Liver (tissue), 7 donors: ENCODE measurements at regions not wholly inside any gene's neighbourhood (a gene's known extent, or its start where the extent isn't known, plus 50 kb on each side); places are given as distances from the start of the nearest gene placed in this dataset.
A peak's percentile ranks its signal among the peaks of the same experiment; 100 is the strongest.
"Not testable (repeated sequence)": the region's sequence is repeated elsewhere in the genome, so short reads cannot be mapped to it uniquely, and the experiment has no call there.

Experiments
- DNase-seq: peaks from one replicate; pipeline ENCODE4 v3.0.0-alpha.2; 2017; ENCODE audit warnings: low spot score
- H3K27ac ChIP-seq, 2 donors: one replicate each; pipeline ENCODE4 v1.7.0; 2013; ENCODE audit warnings: inconsistent platforms in 2 of 2, low read length in 2 of 2, control low read depth in 1 of 2, low read depth in 1 of 2, mild to moderate bottlenecking in 1 of 2
- H3K27me3 ChIP-seq, 4 donors: one replicate each; pipeline versions ENCODE4 v1.6.1 to v1.7.0; 2013; ENCODE audit warnings: low read length in 3 of 4, inconsistent platforms in 1 of 4, mild to moderate bottlenecking in 1 of 4, moderate library complexity in 1 of 4; ENCODE audit not compliant: control insufficient read depth in 4 of 4, insufficient read depth in 4 of 4
- H3K36me3 ChIP-seq, 4 donors: one replicate each; pipeline versions ENCODE4 v1.6.1 to v1.7.0; 2013; ENCODE audit warnings: low read length in 3 of 4, mild to moderate bottlenecking in 3 of 4, low read depth in 1 of 4, moderate library complexity in 1 of 4; ENCODE audit not compliant: control insufficient read depth in 4 of 4, insufficient read depth in 3 of 4
- H3K4me1 ChIP-seq, 4 donors: one replicate each; pipeline versions ENCODE4 v1.6.1 to v1.7.0; 2013; ENCODE audit warnings: low read length in 3 of 4, mild to moderate bottlenecking in 3 of 4, moderate library complexity in 1 of 4; ENCODE audit not compliant: control insufficient read depth in 4 of 4, insufficient read depth in 4 of 4
- H3K4me3 ChIP-seq, 3 donors: one replicate each; pipeline versions ENCODE4 v1.6.1 to v1.7.0; 2013; ENCODE audit warnings: low read length in 3 of 3, control low read depth in 1 of 3, low read depth in 1 of 3, mild to moderate bottlenecking in 1 of 3
- H3K9ac ChIP-seq, 2 donors: one replicate each; pipeline ENCODE4 v1.7.0; 2013; ENCODE audit warnings: low read length in 2 of 2, mild to moderate bottlenecking in 2 of 2, moderate library complexity in 2 of 2, control low read depth in 1 of 2, low read depth in 1 of 2
- H3K9me3 ChIP-seq, 4 donors: one replicate each; pipeline versions ENCODE4 v1.6.1 to v1.7.0; 2013; ENCODE audit warnings: low read length in 3 of 4; ENCODE audit not compliant: control insufficient read depth in 4 of 4
- HNF4A ChIP-seq, 2 donors: conservative IDR thresholded peaks; 2 replicates each; pipeline ENCODE4 v1.6.1; 2016; ENCODE audit warnings: antibody characterized with exemption in 2 of 2, mild to moderate bottlenecking in 2 of 2
- HNF4G ChIP-seq: IDR thresholded peaks from 2 replicates; pipeline ENCODE4 v1.6.1; 2016; ENCODE audit warnings: antibody characterized with exemption
- NR2F2 ChIP-seq: IDR thresholded peaks from 2 replicates; pipeline ENCODE4 v1.6.1; 2016; ENCODE audit warnings: antibody characterized with exemption
- RAD21 ChIP-seq, 2 donors: IDR thresholded peaks; 2 replicates each; pipeline ENCODE4 v1.6.1; 2016; ENCODE audit warnings: antibody characterized with exemption in 2 of 2, mild to moderate bottlenecking in 2 of 2
- REST ChIP-seq: IDR thresholded peaks from 2 replicates; pipeline ENCODE4 v1.6.1; 2016; ENCODE audit warnings: antibody characterized with exemption, mild to moderate bottlenecking
- RXRA ChIP-seq, 2 donors: IDR thresholded peaks; 2 replicates each; pipeline ENCODE4 v1.6.1; 2017 to 2018; ENCODE audit warnings: antibody characterized with exemption in 2 of 2, mild to moderate bottlenecking in 1 of 2
- SP1 ChIP-seq: IDR thresholded peaks from 2 replicates; pipeline ENCODE4 v1.6.1; 2018; ENCODE audit warnings: antibody characterized with exemption, mild to moderate bottlenecking
- TAF1 ChIP-seq: conservative IDR thresholded peaks from 2 replicates; pipeline ENCODE4 v1.6.1; 2016; ENCODE audit warnings: antibody characterized with exemption, mild to moderate bottlenecking
- WGBS: extraction: QIAGEN DNeasy Blood & Tissue Kit; methylation state at CpG from one replicate; pipeline ENCODE4 v1.1.7; 2013; 5-methylcytosine and 5-hydroxymethylcytosine counted together
- donor health status: healthy.
- donor health status: healthy.
- donor health status: healthy.
- donor health status: healthy.

- Histone ChIP-seq H3K4me1 (peaks cover 0 to 5% (median 0%) of the 10 kb centered on the region in 4 donors), H3K27ac (no peak overlapping the region), H3K4me3 (no peak overlapping the region), H3K9ac (no peak overlapping the region), H3K9me3 (no peaks in the 10 kb centered on the region), H3K27me3 (no peaks in the 10 kb centered on the region), H3K36me3 (no peaks in the 10 kb centered on the region)
- no peak for DNase-seq
- 90% methylated on average over 6 of the region's 6 CpGs for WGBS
- TF ChIP-seq SP1 (no peak), HNF4A (conservative IDR thresholded peaks at IDR 0.05) (no peak), NR2F2 (no peak), RXRA (IDR thresholded peaks at IDR 0.05) (no peak), RAD21 (IDR thresholded peaks at IDR 0.05) (no peak), HNF4G (no peak), TAF1 (no peak), REST (no peak)
These were observed 201.7 kb downstream of the NPIPB11 start for GRCh38 chr16:29204806-29205135.

DNA sequence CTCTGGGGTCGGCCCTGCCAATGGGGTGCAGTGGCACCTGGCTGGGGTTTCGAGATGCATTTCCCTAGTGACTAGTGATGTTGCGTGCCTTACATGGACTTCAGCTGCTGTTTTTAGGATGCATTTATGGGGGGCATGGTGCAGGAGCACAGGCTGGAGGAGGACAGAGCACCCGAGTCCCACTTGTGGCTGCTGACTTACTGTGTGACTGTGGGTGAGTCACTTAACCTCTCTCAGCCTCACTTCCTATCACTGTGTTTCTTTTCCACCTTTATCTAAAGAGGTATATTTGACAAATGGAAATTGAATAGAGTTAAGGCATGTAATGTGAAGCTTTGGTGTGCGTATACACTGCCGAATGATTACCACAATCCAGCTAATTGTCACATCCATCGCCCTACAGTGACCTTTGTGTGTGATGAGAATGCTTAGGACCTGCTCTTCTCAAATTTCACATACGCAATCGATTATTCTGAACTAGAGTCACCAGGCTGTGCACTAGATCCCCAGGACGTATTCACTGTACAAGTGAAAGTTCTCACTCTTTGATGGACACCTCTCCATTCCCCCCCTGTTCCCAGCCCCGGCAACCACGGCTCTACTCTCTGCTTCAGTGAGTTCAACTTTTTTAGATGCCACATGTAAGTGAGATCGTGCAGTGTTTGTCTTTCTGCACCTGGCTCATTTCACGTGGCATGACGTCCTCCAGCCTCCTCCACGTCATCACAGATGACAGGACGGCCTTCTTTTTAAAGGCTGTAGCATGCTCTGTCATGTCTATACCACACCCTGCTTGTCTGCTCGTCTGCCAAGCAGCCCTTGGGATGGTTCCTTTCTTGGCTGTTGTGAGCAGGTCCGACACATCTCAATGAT, 202.3 kb downstream of the NPIPB11 start:
- not testable (repeated sequence) for DNase-seq
- 92% methylated on average over 19 of the region's 19 CpGs for WGBS

DNA sequence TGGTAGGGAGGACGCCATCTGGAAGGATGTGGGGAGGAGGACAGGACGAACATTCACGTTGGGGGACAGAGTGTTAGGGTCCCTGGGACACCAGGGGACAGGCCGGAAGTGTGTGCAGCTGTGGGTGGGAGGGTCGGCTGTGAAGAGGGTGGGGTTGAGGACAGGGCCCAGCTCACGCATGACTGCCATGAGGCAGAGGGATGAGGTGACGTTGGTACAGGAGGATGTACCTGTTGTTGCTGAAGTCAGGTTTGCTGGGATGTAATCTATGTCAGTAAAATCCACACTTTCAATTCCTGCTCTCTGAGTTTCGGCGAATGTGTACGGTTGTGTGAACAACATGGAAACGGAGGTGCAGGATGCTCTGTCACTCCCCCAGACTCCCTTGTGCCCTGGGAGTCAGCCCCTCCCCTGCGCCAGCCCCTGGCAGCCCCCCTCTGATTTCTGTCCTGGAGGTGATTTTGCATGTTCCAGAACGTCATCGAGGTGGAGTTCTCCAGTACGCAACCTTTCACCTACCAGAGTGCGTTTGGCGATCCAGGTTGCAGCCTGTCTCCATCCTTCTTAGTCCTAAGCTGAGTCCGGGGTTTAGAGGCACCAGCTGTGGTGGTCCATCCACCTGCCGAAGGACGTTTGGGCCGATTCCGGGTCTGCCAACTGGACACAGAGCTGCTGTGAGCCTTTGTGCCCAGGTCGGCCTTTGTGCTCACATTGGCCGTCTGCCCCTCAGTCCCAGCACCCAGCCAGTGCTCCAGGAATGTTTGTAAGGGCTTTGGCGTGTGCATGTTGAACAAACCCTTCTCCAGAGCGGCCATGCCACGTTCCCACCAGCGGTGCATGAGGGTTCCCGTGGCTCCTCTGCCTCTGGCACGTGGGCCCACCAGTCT, 203.2 kb downstream of the NPIPB11 start:
- H3K9ac ChIP-seq: peak overlapping the region in 1 of 2 donors; percentile 51
- DNase-seq, H3K36me3 ChIP-seq, H3K27me3 ChIP-seq, H3K9me3 ChIP-seq, H3K4me3 ChIP-seq, H3K4me1 ChIP-seq: not testable (repeated sequence)
- 88% methylated on average over 30 of the region's 30 CpGs for WGBS
- H3K27ac ChIP-seq: peak overlapping the region; percentile 65 to 78

More for the DNA sequence above, 202.3 kb downstream of the NPIPB11 start:
- not testable (repeated sequence) for H3K4me3 ChIP-seq, H3K9me3 ChIP-seq, H3K4me1 ChIP-seq, H3K9ac ChIP-seq, H3K36me3 ChIP-seq, H3K27me3 ChIP-seq
- H3K27ac ChIP-seq: peak overlapping the region; percentile 65 to 78
